Left ventricle myocardium inferior (tissue), 1 donor: ENCODE measurements at regions not wholly inside any gene's neighbourhood (a gene's known extent, or its start where the extent isn't known, plus 50 kb on each side); places are given as distances from the start of the nearest gene placed in this dataset.

Source experiments
- DNase-seq: peaks from one replicate; pipeline ENCODE4 v3.0.0-alpha.2; 2020
- H3K27ac ChIP-seq: fragments of 200-600 bp; replicated peaks from 2 replicates; pipeline ENCODE4 v1.8.0; 2021
- H3K27me3 ChIP-seq: fragments of 200-600 bp; 2 replicates; pipeline ENCODE4 v1.8.0; 2021; ENCODE audit warnings: low read depth
- H3K36me3 ChIP-seq: fragments of 200-600 bp; 2 replicates; pipeline ENCODE4 v1.8.0; 2021
- H3K4me1 ChIP-seq: fragments of 200-600 bp; 2 replicates; pipeline ENCODE4 v1.8.0; 2021
- H3K4me3 ChIP-seq: fragments of 200-600 bp; 2 replicates; pipeline ENCODE4 v1.8.0; 2021; ENCODE audit warnings: mild to moderate bottlenecking, moderate library complexity
- H3K9me3 ChIP-seq: fragments of 200-600 bp; replicated peaks from 2 replicates; pipeline ENCODE4 v1.8.0; 2021
- CTCF ChIP-seq: fragments of 200-600 bp; IDR thresholded peaks from 2 replicates; pipeline ENCODE4 v1.8.0; 2021; ENCODE audit warnings: antibody characterized with exemption, mild to moderate bottlenecking, borderline replicate concordance
- intact Hi-C: fragments of 100-400 bp; cut with micrococcal nuclease; formaldehyde crosslinking; loops from one replicate; pipeline ENCODE4 v1.11.0; 2022
- donor health status: DM: no; HTN: yes; CAD: no; lungs with severe emphysema.

GRCh38 chr1:219824338-219824737 lies 104.0 kb downstream of the SLC30A10 start:
- Histone ChIP-seq H3K9me3 (no peaks in the 10 kb centered on the region), H3K27me3 (peaks cover 1% of the 10 kb centered on the region), H3K36me3 (no peaks in the 10 kb centered on the region), H3K4me3 (no peak overlapping the region), H3K27ac (no peak overlapping the region), H3K4me1 (no peaks in the 10 kb centered on the region)
- TF ChIP-seq CTCF = no peak
- intact Hi-C loops = no loop called here
- no peak for DNase-seq

GRCh38 chr1:219820551-219820950 lies 107.8 kb downstream of the SLC30A10 start:
- intact Hi-C loops = no loop called here
- H3K27ac ChIP-seq = no peak overlapping the region
- H3K27me3 ChIP-seq = peaks cover 25% of the 10 kb centered on the region
- no peak for TF ChIP-seq CTCF
- H3K4me1 ChIP-seq = no peaks in the 10 kb centered on the region
- no peak for DNase-seq
- no peak overlapping the region for H3K4me3 ChIP-seq
- no peaks in the 10 kb centered on the region for H3K9me3 ChIP-seq
- H3K36me3 ChIP-seq = no peaks in the 10 kb centered on the region

- Histone ChIP-seq H3K4me1 (peaks cover 4% of the 10 kb centered on the region), H3K27me3 (peaks cover 29% of the 10 kb centered on the region), H3K36me3 (no peaks in the 10 kb centered on the region), H3K27ac (no peak overlapping the region), H3K4me3 (no peak overlapping the region), H3K9me3 (no peaks in the 10 kb centered on the region)
- TF ChIP-seq CTCF = no peak
- intact Hi-C loops = loop anchor here (10.0 kb wide), 1 partner anchor 613 kb away; no protein-coding TSS in a partner anchor
- no peak for DNase-seq
Measured at GRCh38 chr1:219817914-219818313, 110.4 kb downstream of the SLC30A10 start.

GRCh38 chr1:219813294-219813693 lies 115.1 kb downstream of the SLC30A10 start:
- no peak for TF ChIP-seq CTCF
- H3K27me3 ChIP-seq = peaks cover 17% of the 10 kb centered on the region
- no peak for DNase-seq
- H3K4me3 ChIP-seq = no peak overlapping the region
- H3K36me3 ChIP-seq = no peaks in the 10 kb centered on the region
- H3K4me1 ChIP-seq = peaks cover 13% of the 10 kb centered on the region
- no peaks in the 10 kb centered on the region for H3K9me3 ChIP-seq
- no peak overlapping the region for H3K27ac ChIP-seq
- intact Hi-C loops = loop anchor here (10.0 kb wide), 1 partner anchor 608 kb away; no protein-coding TSS in a partner anchor

- H3K4me1 ChIP-seq = peaks cover 13% of the 10 kb centered on the region
- H3K4me3 ChIP-seq = no peak overlapping the region
- DNase-seq = no peak
- H3K27ac ChIP-seq = no peak overlapping the region
- no peaks in the 10 kb centered on the region for H3K36me3 ChIP-seq
- intact Hi-C loops = loop anchor here (10.0 kb wide), 1 partner anchor 608 kb away; no protein-coding TSS in a partner anchor
- H3K27me3 ChIP-seq = peaks cover 11% of the 10 kb centered on the region
- TF ChIP-seq CTCF = peak; percentile 90
- H3K9me3 ChIP-seq = no peaks in the 10 kb centered on the region
Measured at GRCh38 chr1:219812491-219813203, 115.7 kb downstream of the SLC30A10 start.
